ES-I3 (cell line): ENCODE measurements at regions not wholly inside any gene's neighbourhood (a gene's known extent, or its start where the extent isn't known, plus 50 kb on each side); places are given as distances from the start of the nearest gene placed in this dataset.
"Not testable (repeated sequence)": the region's sequence is repeated elsewhere in the genome, so short reads cannot be mapped to it uniquely, and the experiment has no call there.

Experiments used
- H3K36me3 ChIP-seq: 2 replicates; pipeline ENCODE4 v1.6.1; 2013; ENCODE audit warnings: mild to moderate bottlenecking, low read length, control low read depth, moderate library complexity; ENCODE audit not compliant: insufficient read depth
- H3K4me1 ChIP-seq: 2 replicates; pipeline ENCODE4 v1.6.1; 2013; ENCODE audit warnings: mild to moderate bottlenecking, control low read depth, low read length; ENCODE audit not compliant: insufficient read depth
- H3K9ac ChIP-seq: 2 replicates; pipeline ENCODE4 v1.6.1; 2013; ENCODE audit warnings: low read depth, mild to moderate bottlenecking, low read length, moderate library complexity
- H3K9me3 ChIP-seq: 2 replicates; pipeline ENCODE4 v1.6.1; 2013; ENCODE audit warnings: mild to moderate bottlenecking, low read length, moderate library complexity; ENCODE audit not compliant: control insufficient read depth, insufficient read depth

DNA sequence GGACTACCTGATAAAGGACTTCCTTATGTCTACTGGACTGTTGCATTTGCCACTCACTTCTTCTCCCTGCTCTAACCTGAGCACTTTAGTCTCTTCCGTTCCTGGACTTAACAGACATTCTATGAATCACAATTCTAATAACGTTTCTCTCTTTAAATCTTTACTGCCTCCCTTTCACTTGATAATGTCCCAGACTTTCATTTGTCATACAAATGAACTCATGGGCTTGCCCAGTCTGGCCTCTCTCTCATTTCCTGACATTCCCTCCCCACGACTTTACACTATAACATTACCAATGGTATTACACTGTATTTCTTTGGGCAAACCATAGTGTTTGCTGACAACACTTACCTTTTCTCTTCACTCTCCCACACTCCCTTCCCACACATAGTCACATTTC is 540.7 kb upstream of the TMEFF2 start:
- Histone ChIP-seq H3K9ac (no peak overlapping the region), H3K9me3 (no peaks in the 10 kb centered on the region), H3K36me3 (no peaks in the 10 kb centered on the region), H3K4me1 (peaks cover 6% of the 10 kb centered on the region; the same call in 1 of the 2 replicates)

DNA sequence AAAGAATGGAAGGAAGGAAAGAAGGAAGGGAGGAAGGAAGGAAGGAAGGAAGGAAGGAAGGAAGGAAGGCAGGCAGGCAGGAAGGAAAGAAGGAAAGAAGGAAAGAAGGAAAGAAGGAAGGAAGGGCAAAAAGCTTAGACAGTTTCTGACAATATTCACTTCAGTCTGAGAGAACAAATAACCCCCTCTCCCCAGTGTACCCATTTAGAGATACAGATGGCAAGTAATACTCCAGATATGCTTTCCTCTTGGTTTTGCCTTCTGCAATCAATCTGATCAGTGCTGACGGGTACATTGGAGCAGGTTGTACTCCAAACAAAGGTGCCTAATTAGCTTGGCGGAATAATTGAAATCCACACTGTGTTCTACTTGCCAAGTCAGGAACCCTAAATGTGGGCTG is 534.6 kb upstream of the TMEFF2 start:
- Histone ChIP-seq H3K9ac (no peak overlapping the region), H3K36me3 (no peaks in the 10 kb centered on the region), H3K4me1 (no peaks in the 10 kb centered on the region), H3K9me3 (no peaks in the 10 kb centered on the region)

DNA sequence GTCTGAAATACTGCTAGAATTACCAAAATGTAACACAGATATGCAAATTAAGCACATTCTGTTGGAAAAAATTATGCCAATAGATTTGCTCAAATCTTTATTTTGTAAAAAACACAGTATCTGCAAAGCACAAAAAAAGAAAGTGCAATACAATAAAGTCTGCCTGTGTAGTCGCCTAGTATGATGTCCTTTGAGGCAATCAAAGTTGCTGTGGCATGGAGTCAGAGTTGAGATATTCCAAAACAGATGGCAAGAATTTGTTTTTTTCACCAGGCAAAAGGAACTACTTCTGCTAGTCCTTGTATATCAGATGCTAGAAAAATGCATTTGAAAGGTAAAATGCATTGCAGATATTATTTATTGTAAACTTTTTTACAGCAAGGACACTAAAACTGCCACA is 531.3 kb upstream of the TMEFF2 start:
- Histone ChIP-seq H3K9ac (no peak overlapping the region), H3K36me3 (no peaks in the 10 kb centered on the region), H3K4me1 (no peaks in the 10 kb centered on the region), H3K9me3 (no peaks in the 10 kb centered on the region)

DNA sequence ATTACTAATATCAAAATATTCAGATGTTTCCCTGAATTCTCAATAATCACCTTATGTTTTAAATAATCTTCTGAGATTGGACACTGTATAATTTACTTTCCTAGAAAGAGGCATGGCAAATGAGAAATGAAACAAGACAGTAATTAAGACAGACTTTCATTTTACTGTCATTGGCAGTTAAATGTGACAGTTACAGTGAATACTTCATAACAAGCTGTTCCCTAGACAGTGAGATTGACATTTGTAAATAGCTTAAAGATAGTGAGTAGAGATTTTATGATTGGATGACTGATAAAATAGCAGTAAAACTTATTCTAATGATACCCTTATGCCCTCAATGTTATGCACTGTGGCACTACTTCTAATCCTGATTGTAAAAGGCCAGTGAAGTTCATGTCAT is 524.9 kb upstream of the TMEFF2 start:
- H3K9me3 ChIP-seq: no peaks in the 10 kb centered on the region
- no peaks in the 10 kb centered on the region for H3K4me1 ChIP-seq
- no peak overlapping the region for H3K9ac ChIP-seq
- no peaks in the 10 kb centered on the region for H3K36me3 ChIP-seq

DNA sequence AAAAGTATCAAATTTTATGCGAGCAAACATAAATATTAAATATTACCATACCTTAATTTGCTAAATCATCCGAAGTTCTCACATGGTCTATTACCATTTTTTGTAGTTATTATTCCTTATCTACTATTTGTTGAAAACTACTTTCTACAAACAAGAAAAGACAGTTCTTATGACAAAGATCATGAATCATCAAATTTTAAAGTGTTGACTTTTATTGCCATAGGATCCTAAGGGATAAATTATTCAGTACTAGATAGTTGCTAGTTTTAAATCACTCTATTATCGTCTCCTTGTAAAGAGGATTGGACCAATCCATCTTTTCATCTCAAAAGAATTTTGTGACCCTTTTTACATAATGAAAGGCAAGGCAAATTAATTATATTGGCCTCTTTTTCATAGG is 523.6 kb upstream of the TMEFF2 start:
- Histone ChIP-seq H3K4me1 (no peaks in the 10 kb centered on the region), H3K9me3 (no peaks in the 10 kb centered on the region), H3K36me3 (no peaks in the 10 kb centered on the region), H3K9ac (no peak overlapping the region)

DNA sequence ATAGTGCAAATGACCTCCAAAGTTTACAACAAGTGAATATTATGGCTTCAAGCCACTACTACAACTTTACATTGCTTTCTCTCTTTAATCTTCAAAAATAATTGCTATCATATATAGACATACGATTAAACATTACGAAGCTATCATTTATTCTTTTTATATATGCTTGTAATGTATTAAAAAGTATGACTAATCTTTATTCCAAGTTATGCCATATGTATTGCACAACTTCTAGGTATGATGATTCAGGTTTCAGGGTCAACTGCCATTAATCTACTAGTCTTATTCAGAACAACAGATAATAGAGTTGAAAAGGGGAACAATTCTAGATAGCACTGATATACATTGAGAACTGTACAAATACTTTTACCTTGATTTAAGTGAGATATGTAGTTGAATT is 506.2 kb upstream of the TMEFF2 start:
- H3K9me3 ChIP-seq: no peaks in the 10 kb centered on the region
- H3K9ac ChIP-seq: no peak overlapping the region
- no peaks in the 10 kb centered on the region for H3K4me1 ChIP-seq
- no peaks in the 10 kb centered on the region for H3K36me3 ChIP-seq

DNA sequence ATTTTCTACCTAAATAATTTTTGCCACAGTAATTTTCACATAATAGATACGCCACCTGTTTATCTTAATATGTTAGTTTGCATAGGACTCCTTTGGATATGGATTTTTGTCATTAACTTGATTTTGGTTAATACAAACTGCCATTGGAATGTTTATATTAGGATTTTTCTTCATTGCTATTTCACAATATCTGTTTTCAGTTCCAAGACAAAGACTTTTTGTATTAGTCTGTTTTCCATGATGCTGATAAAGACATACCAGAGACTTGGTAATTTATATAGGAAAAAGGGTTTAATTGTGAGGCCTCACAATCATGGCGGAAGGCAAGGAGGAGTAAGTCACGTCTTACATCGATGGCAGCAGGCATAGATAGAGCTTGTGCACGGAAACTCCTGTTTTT is 503.1 kb upstream of the TMEFF2 start:
- Histone ChIP-seq H3K36me3 (no peaks in the 10 kb centered on the region), H3K9me3 (no peaks in the 10 kb centered on the region)

DNA sequence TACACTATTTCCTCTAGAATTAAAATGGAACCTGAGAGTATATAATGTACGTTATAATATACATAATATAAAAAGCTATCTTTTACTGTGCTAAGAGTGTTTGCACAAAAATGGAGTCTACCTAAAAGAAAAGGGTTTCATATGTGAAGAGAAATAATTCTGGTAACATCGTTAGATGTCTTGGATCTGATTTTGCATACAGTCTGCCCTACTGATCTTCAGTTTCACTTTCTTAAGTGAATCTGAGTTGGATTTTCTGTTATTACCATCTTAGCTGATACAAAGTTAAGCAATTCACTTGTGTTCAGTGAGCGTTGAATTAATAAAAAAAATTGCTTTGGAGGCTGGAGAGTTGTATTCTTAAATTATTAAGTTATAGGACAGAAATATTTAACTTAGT is 502.1 kb upstream of the TMEFF2 start:
- Histone ChIP-seq H3K9ac (no peak overlapping the region), H3K36me3 (no peaks in the 10 kb centered on the region), H3K9me3 (no peaks in the 10 kb centered on the region), H3K4me1 (no peaks in the 10 kb centered on the region)

More for the DNA sequence above, 503.1 kb upstream of the TMEFF2 start:
- Histone ChIP-seq H3K4me1 (no peaks in the 10 kb centered on the region), H3K9ac (no peak overlapping the region)

DNA sequence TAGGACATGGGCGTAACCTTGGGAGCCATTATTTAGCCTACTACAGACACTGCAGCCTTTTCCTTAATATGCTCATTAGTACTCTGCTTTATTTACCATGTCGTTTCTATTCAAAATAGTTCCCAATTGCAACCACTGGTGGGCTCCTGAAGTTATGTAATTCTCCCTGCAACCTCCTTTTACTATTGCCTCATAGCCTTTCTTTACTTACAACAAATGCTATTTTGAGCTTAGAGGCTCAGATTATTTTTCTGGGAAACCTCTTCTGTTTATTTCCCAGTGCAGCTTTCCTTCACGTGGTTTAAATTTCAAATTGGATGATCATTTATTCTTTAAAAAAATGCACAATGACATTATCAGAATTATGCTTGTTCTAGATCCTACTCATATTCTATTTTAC is 492.3 kb upstream of the TMEFF2 start:
- Histone ChIP-seq H3K9ac (no peak overlapping the region), H3K4me1 (peaks cover 6% of the 10 kb centered on the region), H3K36me3 (no peaks in the 10 kb centered on the region), H3K9me3 (no peaks in the 10 kb centered on the region)

DNA sequence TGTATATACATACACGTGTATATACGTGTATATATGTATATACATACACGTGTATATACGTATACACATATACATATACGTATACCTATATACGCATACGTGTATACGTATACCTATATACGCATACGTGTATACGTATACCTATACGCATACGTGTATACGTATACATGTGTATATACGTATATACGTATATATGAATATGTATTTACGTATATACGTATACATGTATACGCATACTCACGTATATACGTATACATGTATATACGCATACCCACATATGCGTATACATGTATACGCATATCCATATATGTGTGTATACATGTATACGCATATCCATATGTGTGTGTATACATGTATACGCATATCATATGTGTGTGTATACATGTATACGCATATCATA is 487.8 kb upstream of the TMEFF2 start:
- not testable (repeated sequence) for H3K4me1 ChIP-seq, H3K9ac ChIP-seq, H3K9me3 ChIP-seq, H3K36me3 ChIP-seq

DNA sequence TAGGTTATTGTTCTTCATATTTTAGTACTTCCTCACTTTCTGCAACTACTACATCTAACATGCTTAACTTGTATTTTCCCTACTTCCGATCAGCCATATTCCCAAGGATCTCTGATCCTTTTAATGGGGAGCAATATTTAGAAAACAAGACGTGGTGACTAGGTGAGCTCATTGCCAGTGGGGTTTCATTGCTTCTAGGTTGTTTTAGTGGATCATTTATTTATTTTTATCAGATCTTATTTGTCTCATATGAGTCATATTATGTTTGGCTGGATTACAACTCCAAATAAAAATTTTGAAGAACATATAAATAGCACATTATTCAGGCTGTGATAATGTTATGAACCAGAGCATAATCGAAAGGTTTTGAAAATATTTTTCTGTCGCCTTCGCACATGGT is 480.9 kb upstream of the TMEFF2 start:
- no peak overlapping the region for H3K9ac ChIP-seq
- no peaks in the 10 kb centered on the region for H3K36me3 ChIP-seq
- no peaks in the 10 kb centered on the region for H3K4me1 ChIP-seq
- H3K9me3 ChIP-seq: no peaks in the 10 kb centered on the region

DNA sequence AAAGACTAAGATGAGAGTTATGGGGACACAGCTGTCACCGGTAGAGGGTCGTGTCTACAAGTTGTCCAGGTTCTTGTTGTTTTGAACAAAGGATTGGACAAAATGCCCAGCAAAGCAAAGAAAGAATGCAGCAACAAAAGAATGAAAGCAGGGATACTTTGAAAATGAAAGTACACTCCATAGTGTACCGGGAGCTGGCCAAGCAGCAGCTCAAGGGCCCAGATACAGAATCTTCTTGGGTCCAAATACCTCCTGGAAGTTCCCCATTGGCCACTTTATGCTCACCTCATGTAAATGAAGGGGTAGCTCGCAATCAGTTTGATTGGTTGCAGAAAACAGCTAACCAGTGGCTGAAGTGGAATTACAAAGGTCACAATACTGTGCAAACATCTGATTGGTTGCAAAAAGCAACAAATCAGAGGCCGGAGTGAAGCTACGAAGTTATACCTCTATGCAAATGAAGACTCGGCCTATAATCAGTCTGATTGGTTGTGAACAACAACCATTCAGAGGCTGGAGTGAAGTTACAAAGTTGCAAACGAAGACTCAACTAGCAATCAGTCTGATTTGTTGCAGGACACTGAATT is 474.9 kb upstream of the TMEFF2 start:
- H3K9ac ChIP-seq: no peak overlapping the region
- H3K4me1 ChIP-seq: no peaks in the 10 kb centered on the region
- H3K36me3 ChIP-seq: no peaks in the 10 kb centered on the region
- no peaks in the 10 kb centered on the region for H3K9me3 ChIP-seq

DNA sequence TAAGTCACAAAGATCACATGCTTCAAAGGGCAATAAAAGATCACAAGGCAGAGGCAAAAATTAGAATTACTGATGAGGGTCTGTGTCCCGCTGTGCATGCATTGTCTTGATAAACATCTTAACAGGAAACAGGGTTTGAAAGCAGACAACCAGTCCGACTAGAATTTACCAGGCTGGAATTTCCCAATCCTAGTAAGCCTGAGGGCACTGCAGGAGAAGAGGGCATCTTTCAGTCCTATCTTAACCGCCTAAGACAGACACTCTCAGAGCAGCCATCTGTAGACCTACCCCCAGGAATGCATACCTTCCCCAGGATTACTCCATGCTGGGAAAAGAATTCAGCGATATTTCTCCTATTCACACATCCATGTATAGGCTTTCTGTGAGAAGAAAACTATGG is 465.8 kb upstream of the TMEFF2 start:
- H3K36me3 ChIP-seq, H3K4me1 ChIP-seq, H3K9me3 ChIP-seq, H3K9ac ChIP-seq: not testable (repeated sequence)

DNA sequence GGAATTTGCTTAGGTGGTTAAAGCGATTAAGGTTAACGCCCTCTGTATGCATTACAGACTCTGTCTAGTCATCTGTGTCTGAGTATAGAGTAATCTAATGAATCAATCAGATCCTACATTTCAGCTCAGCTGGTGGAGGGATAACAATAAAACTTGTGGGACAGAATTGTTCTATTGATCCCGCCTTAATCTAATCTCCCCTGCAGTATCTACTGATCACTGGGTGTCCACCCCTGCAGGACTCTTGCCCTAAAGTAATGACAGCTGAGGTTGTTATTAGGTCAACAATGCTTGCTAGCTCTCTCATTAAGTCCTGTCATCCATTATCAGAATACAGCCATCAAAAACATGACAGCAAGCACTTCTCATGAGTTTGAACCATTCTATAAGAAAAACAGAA is 462.6 kb upstream of the TMEFF2 start:
- H3K36me3 ChIP-seq: no peaks in the 10 kb centered on the region

DNA sequence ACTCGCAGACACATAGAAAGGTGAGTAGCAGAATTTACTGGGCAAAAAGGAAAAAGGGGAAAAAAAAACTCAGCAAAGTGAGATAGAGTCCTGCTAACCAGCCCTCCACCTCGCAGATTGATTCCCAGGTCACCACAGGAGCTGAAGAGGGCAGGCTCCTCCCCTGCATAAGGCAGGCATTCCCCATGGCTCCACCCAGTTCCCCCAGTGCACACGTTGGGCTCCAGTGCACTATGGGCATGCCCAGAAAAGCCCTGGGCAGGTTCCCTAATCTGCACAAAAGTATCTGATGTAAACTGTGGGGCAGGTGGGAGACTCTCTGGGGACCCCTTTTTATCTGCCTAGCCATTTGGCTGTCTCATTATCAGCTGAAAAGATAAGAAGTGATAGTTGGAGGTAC is 461.2 kb upstream of the TMEFF2 start:
- Histone ChIP-seq H3K9ac (no peak overlapping the region), H3K9me3 (no peaks in the 10 kb centered on the region), H3K36me3 (no peaks in the 10 kb centered on the region), H3K4me1 (no peaks in the 10 kb centered on the region)

More for the DNA sequence above, 462.6 kb upstream of the TMEFF2 start:
- Histone ChIP-seq H3K9me3 (no peaks in the 10 kb centered on the region), H3K4me1 (no peaks in the 10 kb centered on the region), H3K9ac (no peak overlapping the region)
